K562 (cell line): ENCODE measurements at regions not wholly inside any gene's neighbourhood (a gene's known extent, or its start where the extent isn't known, plus 50 kb on each side); places are given as distances from the start of the nearest gene placed in this dataset.

Source experiments
- CTCF ChIP-seq, 3 experiments: IDR thresholded peaks in 2 of 3; conservative IDR thresholded peaks in 1 of 3; 2 replicates each; pipeline ENCODE4 v1.5.1; 2011 to 2012; ENCODE audit warnings: low read length in 3 of 3, mild to moderate bottlenecking in 3 of 3, control low read depth in 2 of 3, improper control_type of control experiment in 1 of 3, inconsistent platforms in 1 of 3, low read depth in 1 of 3, mixed read lengths in 1 of 3, moderate library complexity in 1 of 3; ENCODE audit not compliant: insufficient read depth in 2 of 3
- MCM3 ChIP-seq: fragments of 450-650 bp; IDR thresholded peaks from 2 replicates; pipeline ENCODE4 v1.6.1; 2016
- POLR2A ChIP-seq: fragments of 450-650 bp; conservative IDR thresholded peaks from 2 replicates; pipeline ENCODE4 v1.6.1; 2016
- RFX5 ChIP-seq: IDR thresholded peaks from 2 replicates; pipeline ENCODE4 v1.6.1; 2011; ENCODE audit warnings: low read depth, mild to moderate bottlenecking, improper control_type of control experiment, low read length

- TF ChIP-seq POLR2A (no peak), MCM3 (no peak), RFX5 (no peak), CTCF (IDR thresholded peaks at IDR 0.05 in 2 of 3, conservative IDR thresholded peaks at IDR 0.05 in 1 of 3; ENCODE audit: insufficient read depth in 2 of 3, low read depth in 1 of 3, low read length in 3 of 3) (no peak)
Observed at GRCh38 chr21:35645991-35646390, 414.3 kb downstream of the SETD4 start.
